ENCODE measurements at regions not wholly inside any gene's neighbourhood (a gene's known extent, or its start where the extent isn't known, plus 50 kb on each side); places are given as distances from the start of the nearest gene placed in this dataset.

DNA sequence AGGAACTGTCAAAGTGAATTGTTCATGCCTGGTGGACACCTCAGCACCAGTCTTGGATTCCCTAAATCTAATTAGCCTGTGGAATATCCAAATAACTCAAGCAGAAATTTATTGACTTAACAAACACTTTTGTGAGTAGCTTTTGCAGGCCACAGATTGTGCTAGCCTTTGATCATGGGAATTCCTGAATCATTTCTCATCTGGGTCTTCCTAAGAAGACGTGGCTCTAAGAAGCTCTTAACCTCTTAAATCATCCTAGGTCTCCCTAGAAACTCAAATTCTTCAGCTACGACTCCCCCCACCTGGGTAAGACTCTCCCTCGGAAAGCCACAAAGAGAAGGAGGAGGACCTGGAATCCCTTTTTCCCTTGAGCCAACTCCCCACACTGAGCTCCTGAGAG is 53.8 kb upstream of the PSEN2 start (continued):
- TF ChIP-seq JUND (IDR thresholded peaks at IDR 0.05; ENCODE audit: low read length) (no peak), CREB1 (IDR thresholded peaks at IDR 0.05) (no peak)
